ENCODE measurements at regions not wholly inside any gene's neighbourhood (a gene's known extent, or its start where the extent isn't known, plus 50 kb on each side); places are given as distances from the start of the nearest gene placed in this dataset.
A peak's percentile ranks its signal among the peaks of the same experiment; 100 is the strongest.

- no peaks in the 10 kb centered on the region for H3K27me3 ChIP-seq
- H3K36me3 ChIP-seq = no peaks in the 10 kb centered on the region
- WGBS, 4 donors = 82 to 84% (median 82%) methylated on average over 6 of the region's 6 CpGs
- intact Hi-C loops (cut with DNase I) = no loop called here
- ATAC-seq (no peak), DNase-seq (no peak)
- H3K27ac ChIP-seq = no peak overlapping the region
- no peak overlapping the region for H3K4me3 ChIP-seq
- H3K9me3 ChIP-seq = no peaks in the 10 kb centered on the region
- no peak for TF ChIP-seq POLR2A (IDR thresholded peaks at IDR 0.05)
- peaks cover 0 to 28% (median 10%) of the 10 kb centered on the region in 12 donors for H3K4me1 ChIP-seq
Measured at GRCh38 chr1:60891281-60891680, 191.1 kb upstream of the NFIA start.

GRCh38 chr1:60890664-60891063 lies 191.7 kb upstream of the NFIA start:
- Histone ChIP-seq H3K4me1 (peaks cover 0 to 22% (median 5%) of the 10 kb centered on the region in 12 donors), H3K9me3 (no peaks in the 10 kb centered on the region), H3K36me3 (no peaks in the 10 kb centered on the region), H3K27ac (no peak overlapping the region), H3K4me3 (no peak overlapping the region), H3K27me3 (no peaks in the 10 kb centered on the region)
- DNase-seq = no peak
- TF ChIP-seq CTCF (IDR thresholded peaks at IDR 0.05) = no peak
- TF ChIP-seq POLR2A (IDR thresholded peaks at IDR 0.05) = no peak
- no peak for ATAC-seq
- intact Hi-C loops (cut with DNase I) = no loop called here

- H3K4me3 ChIP-seq = no peak overlapping the region
- WGBS, 4 donors = 95 to 99% (median 97%) methylated on average over 2 of the region's 2 CpGs
- intact Hi-C loops (cut with DNase I) = no loop called here
Measured at GRCh38 chr1:60889709-60890108, 192.7 kb upstream of the NFIA start.

GRCh38 chr1:60888126-60888525 lies 194.2 kb upstream of the NFIA start:
- no peak overlapping the region for H3K4me3 ChIP-seq
- 89 to 97% (median 93%) methylated on average over 2 to 3 of the region's 3 CpGs for WGBS, 4 donors
- ATAC-seq (no peak), DNase-seq (no peak)
- no peaks in the 10 kb centered on the region for H3K36me3 ChIP-seq
- intact Hi-C loops (cut with DNase I) = no loop called here
- no peak overlapping the region for H3K27ac ChIP-seq
- H3K4me1 ChIP-seq = peaks cover 0 to 9% (median 0%) of the 10 kb centered on the region in 12 donors
- H3K27me3 ChIP-seq = no peaks in the 10 kb centered on the region
- TF ChIP-seq POLR2A (IDR thresholded peaks at IDR 0.05) (no peak), CTCF (IDR thresholded peaks at IDR 0.05) (no peak)
- no peaks in the 10 kb centered on the region for H3K9me3 ChIP-seq

More at GRCh38 chr1:60889709-60890108, 192.7 kb upstream of the NFIA start:
- Histone ChIP-seq H3K27me3 (no peaks in the 10 kb centered on the region), H3K4me1 (peaks cover 0 to 13% (median 1%) of the 10 kb centered on the region in 12 donors), H3K9me3 (no peaks in the 10 kb centered on the region), H3K27ac (no peak overlapping the region), H3K36me3 (no peaks in the 10 kb centered on the region)
- ATAC-seq = no peak
- DNase-seq = no peak
- TF ChIP-seq CTCF (IDR thresholded peaks at IDR 0.05) (no peak), POLR2A (IDR thresholded peaks at IDR 0.05) (no peak)

- TF ChIP-seq POLR2A (IDR thresholded peaks at IDR 0.05) = no peak
- no peak for TF ChIP-seq CTCF (IDR thresholded peaks at IDR 0.05)
- 31 to 47% (median 45%) methylated on average over 6 of the region's 6 CpGs for WGBS, 4 donors
- intact Hi-C loops (cut with DNase I) = no loop called here
- ATAC-seq (peak in 2 of 4 donors; percentile 28 to 55), DNase-seq (no peak)
- H3K4me1 ChIP-seq = peaks cover 0 to 9% (median 0%) of the 10 kb centered on the region in 12 donors
- no peaks in the 10 kb centered on the region for H3K27me3 ChIP-seq
- no peaks in the 10 kb centered on the region for H3K36me3 ChIP-seq
- H3K9me3 ChIP-seq = no peaks in the 10 kb centered on the region
- H3K27ac ChIP-seq = no peak overlapping the region
- H3K4me3 ChIP-seq = no peak overlapping the region
Measured at GRCh38 chr1:60886793-60887331, 195.5 kb upstream of the NFIA start.
